C4-2B (cell line): ENCODE measurements at regions not wholly inside any gene's neighbourhood (a gene's known extent, or its start where the extent isn't known, plus 50 kb on each side); places are given as distances from the start of the nearest gene placed in this dataset.

Experiments
- H3K27ac ChIP-seq: fragments of 450-650 bp; 2 replicates; pipeline ENCODE4 v1.5.1; 2017
- ZFX ChIP-seq: fragments of 450-650 bp; IDR thresholded peaks from 2 replicates; pipeline ENCODE4 v1.6.1; 2017
- TF ChIP-seq, protein P1 (sequence below): fragments of 450-650 bp; conservative IDR thresholded peaks from 2 replicates; pipeline ENCODE4 v1.5.1; 2017; ENCODE audit warnings: mild to moderate bottlenecking

- no peak for TF ChIP-seq ZFX
- TF ChIP-seq, protein P1, sequence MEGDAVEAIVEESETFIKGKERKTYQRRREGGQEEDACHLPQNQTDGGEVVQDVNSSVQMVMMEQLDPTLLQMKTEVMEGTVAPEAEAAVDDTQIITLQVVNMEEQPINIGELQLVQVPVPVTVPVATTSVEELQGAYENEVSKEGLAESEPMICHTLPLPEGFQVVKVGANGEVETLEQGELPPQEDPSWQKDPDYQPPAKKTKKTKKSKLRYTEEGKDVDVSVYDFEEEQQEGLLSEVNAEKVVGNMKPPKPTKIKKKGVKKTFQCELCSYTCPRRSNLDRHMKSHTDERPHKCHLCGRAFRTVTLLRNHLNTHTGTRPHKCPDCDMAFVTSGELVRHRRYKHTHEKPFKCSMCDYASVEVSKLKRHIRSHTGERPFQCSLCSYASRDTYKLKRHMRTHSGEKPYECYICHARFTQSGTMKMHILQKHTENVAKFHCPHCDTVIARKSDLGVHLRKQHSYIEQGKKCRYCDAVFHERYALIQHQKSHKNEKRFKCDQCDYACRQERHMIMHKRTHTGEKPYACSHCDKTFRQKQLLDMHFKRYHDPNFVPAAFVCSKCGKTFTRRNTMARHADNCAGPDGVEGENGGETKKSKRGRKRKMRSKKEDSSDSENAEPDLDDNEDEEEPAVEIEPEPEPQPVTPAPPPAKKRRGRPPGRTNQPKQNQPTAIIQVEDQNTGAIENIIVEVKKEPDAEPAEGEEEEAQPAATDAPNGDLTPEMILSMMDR: no peak
These were observed 476.7 kb downstream of the RFC3 start for GRCh38 chr13:34294483-34295129.

GRCh38 chr13:34300559-34300958 lies 482.6 kb downstream of the RFC3 start:
- no peak for TF ChIP-seq ZFX
- TF ChIP-seq, protein P1: no peak
- no peak overlapping the region for H3K27ac ChIP-seq

More at GRCh38 chr13:34294483-34295129, 476.7 kb downstream of the RFC3 start:
- no peak overlapping the region for H3K27ac ChIP-seq

- no peak for TF ChIP-seq ZFX
- TF ChIP-seq, protein P1: no peak
- H3K27ac ChIP-seq: no peak overlapping the region
These were observed 484.6 kb downstream of the RFC3 start for GRCh38 chr13:34302596-34302995.

DNA sequence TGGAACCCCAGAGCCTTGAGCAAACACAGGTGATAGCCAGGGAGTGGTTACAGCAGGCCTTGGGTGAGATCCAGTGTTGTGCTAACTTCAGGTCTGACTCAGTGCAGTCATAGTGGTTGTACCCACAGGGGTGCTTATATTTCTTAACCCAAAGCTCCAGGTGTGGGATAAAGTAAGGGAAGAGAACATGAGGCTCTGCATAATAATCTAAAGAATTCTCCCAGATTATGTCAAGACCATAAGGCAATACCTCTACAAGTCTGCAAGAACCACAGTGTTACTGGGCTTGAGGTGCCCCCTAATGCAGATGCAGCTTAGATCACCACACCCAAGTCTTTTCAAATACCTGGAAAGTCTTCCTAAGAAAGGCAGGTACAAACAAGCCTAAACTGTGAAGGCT lies 485.4 kb downstream of the RFC3 start:
- H3K27ac ChIP-seq: no peak overlapping the region

GRCh38 chr13:34307607-34308006 lies 489.7 kb downstream of the RFC3 start:
- no peak overlapping the region for H3K27ac ChIP-seq
- TF ChIP-seq ZFX: no peak
- TF ChIP-seq, protein P1: no peak

More for the DNA sequence above, 485.4 kb downstream of the RFC3 start:
- TF ChIP-seq, protein P1: no peak
- TF ChIP-seq ZFX: no peak

- no peak overlapping the region for H3K27ac ChIP-seq
- TF ChIP-seq ZFX: no peak
- TF ChIP-seq, protein P1: no peak
These were observed 490.8 kb downstream of the RFC3 start for GRCh38 chr13:34308725-34309124.

DNA sequence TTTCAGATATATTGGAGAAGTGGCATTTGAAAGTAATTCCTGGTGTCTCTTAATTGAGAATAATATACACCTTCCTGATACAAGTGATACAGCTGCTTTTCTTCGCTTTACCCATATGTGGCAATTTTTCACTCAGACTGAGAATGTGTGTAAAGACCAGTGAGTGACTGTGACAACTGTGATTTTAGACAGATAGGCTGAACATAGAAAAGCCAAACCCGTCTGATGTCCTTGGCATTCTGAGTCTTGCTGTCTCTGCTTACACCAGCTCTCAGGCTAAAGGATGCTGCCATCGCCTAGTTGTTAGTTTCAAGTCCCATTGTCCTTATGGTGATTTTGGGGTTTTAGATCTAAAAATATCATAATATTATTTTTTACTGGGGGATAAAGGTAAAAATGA lies 492.6 kb downstream of the RFC3 start:
- no peak overlapping the region for H3K27ac ChIP-seq
- no peak for TF ChIP-seq ZFX
- TF ChIP-seq, protein P1: no peak
